ENCODE measurements at regions not wholly inside any gene's neighbourhood (a gene's known extent, or its start where the extent isn't known, plus 50 kb on each side); places are given as distances from the start of the nearest gene placed in this dataset.

DNA sequence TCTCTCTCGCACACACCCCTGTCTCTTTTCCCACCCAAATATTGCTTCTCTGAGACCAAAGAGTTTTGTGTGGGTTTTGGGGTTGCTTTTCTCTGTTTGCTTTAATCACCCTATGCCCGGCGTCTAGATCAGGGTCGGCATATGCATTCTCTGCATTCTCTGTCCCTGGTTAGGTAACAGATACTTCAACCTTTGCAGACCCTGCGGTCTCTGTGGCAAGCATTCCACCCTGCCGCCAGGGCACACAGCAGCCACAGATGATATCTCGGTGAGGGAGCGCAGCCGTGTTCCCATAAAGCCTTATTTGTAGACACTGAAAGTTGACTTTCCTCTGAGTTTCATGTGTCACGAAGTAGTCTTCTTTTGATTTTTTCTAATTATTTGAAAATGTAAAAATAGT lies 110.4 kb upstream of the FZD10 start:
- TF ChIP-seq TAF1 (IDR thresholded peaks at IDR 0.05; ENCODE audit: borderline replicate concordance, low read depth, low read length) (no peak), POLR2AphosphoS5 (IDR thresholded peaks at IDR 0.05; ENCODE audit: low read depth, low read length) (no peak), POLR2A (IDR thresholded peaks at IDR 0.05; ENCODE audit: low read depth, low read length) (no peak)
